G401.6 (cell line): ENCODE measurements at regions not wholly inside any gene's neighbourhood (a gene's known extent, or its start where the extent isn't known, plus 50 kb on each side); places are given as distances from the start of the nearest gene placed in this dataset.

Experiments used
- FAIRE-seq: peaks from 2 replicates; lab custom pipeline; 2012; peaks lifted over from hg19 to GRCh38; lab: Jason Lieb, UNC

DNA sequence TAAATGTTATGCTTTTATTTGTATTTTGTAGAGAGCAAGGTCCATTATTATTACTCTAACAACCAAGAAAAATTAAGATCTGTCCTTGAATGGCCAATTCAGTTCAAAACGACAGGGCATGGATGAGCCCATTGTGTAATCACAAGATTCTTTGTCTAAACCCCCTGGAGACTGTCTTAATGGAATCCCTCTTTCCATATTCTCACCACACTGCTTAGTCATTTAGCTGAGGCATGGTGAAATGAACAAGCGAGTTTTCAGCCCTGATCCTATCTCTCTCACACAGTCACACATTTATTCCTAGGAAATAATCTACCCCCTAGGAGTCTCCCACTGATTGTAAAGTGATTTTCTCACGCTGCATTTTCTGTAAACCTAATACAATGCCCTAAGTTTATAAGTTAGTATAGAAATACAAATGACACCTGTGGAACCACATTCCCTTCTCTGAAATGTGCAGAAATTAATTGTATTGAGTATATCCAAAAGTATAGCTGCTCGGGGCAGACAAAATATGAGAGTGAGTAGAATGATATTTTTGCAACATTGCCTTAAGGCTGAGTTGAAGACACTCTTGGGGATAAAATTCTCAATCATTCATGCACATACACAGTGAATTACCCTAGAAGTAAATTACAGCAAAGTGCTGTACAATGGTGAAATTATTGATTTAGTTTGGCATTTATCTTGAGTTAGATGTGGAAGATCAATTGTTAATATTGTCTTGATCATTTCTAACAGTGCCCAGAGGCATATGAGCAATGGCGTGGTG, 119.7 kb upstream of the PCDH7 start:
- no peak for FAIRE-seq

DNA sequence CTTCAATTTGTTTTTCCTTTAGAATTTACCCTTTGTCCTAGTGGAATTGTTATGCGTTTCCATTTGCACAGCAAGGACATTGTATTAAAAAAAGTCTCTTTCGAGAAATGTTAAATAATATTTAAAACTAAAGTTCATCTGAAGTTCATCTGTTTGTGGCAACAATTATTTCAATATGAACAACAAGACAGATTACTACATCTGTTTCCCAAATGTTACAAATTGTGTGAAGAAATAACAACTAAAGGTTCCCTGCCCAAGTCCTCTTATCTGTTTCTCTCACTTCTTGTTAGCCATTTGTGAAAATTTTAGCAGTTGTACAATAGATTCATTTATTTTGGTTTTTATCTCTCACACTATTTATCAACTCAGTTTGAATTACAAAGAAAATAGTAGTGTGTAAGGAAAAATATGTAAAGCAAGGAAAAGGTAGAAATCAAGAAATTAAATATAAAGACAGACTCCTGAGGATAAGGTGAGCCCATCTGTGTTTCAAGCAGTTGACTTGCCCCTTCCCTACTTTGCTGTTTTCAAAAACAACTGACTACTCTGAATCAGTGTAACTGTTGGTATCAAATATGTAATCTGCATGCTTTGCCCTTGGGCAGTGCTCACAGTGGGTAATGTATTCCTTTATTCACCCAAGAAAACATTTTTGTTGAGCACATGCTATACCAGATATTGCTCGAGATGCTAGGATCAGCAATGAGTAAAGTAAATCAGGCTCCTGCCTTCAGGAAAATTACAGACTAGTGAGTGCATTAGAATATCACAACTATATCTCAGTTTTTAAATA, 118.9 kb upstream of the PCDH7 start:
- FAIRE-seq: no peak

DNA sequence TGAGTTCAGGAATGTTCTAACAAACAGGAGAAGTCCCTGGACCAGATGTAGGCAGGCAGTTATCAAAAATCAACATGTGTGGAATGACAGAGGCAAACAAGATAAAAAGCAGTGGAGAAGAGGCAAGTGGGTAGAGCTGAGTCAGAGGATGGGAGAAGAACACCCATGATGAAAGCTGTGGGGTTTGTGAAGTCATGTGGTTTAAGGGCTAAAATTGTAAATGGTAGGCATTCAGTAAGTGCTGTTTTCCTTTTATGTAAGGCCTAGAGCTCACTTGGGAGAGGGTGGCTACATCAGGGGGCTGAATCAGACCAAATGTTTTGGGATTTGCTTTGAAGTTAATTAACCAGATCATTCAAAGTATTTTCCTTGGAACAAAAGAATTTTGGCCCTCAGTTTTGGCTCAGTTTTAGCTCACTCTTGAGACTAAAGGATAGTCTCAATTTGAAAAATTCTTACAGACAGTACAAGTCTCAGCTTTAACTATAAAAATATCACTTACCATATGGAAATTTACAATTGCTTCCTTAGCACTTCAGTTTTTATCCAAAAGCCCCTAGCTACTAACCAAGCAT, 114.5 kb upstream of the PCDH7 start:
- FAIRE-seq: no peak

DNA sequence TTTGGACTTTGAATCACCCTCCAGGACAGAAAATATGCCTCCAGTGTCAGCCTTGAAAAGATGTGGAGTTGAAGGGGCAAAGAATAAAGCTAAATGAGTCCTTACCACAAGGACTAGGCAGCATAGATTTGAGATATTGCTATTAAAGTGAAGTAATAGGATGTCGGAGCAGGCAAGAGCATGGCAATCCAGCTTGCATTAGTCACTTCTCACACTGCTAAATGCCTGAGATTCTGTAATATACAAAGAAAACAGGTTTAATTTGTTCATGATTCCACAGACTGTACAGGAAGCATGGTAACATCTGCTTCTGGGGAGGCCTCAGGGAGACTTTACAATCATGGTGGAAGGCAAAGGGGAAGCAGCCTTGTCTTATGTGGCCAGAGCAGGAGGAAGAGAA, 109.8 kb upstream of the PCDH7 start:
- FAIRE-seq: no peak

DNA sequence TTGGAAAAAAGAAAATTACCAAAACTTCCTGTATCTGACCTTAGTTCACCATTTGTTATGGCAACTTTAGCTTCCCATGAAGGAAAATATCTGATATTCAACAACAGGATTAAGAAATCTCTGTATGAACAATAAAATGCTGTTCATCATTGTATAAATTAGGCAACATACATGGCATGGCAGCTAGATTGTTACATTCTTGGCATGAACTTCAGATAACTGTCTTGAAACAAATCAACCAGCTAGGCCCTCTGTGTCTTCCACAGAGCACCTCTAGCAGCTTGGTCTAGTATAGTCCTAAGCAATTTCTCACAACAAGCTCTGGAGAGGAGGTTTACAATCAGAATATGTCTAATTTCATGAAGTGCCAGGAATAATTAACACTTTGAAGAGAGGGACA, 105.4 kb upstream of the PCDH7 start:
- no peak for FAIRE-seq

DNA sequence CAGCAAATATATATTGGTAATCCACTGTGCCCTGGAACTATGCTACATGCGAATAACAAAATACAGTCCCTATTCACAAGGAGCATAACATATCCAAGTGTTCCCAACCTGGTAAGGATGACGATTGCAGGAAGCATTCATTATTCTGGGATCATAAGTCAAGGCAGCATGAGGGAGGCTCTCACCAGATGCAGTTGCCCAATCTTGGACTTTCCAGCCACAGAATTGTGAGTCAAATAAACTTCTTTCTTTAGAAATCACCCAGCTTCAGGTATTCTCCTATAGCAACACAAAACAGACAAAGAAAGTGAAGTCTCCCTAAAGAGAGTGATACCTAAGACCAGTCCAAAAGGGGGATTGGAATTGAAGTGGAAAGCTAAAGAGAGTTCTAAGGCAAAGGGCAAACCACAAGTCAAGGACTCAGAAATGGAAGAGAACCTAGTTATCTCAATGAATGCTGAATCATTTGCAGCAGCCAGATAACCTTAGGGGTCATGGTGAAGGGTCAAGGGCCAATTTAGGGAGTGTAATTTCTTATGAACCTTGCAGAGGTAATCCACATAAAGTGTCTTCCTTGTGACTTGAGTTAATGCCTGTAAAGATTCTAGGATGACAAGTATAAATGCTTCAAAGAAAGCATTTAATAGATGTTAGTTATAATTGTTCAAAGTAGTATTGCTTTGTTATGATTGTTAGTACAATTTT, 103.1 kb upstream of the PCDH7 start:
- no peak for FAIRE-seq

DNA sequence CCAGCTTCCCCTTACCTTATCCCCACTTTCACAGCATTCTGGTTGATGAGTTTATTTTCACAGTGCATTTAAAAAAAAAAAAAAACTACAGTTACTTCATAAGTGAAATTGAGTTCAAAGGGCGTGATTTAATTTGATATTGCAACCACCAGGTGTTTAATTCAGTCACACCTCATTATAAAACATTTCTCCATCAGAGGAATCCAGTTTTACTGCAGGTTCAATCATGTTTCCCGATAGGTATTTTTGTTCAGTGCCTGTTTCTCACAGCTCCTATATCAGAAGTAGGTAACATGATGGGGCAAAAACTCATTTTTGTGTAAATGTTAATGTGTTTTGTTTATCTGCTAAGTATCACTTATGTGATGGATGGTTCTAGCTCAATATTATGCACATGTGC, 102.3 kb upstream of the PCDH7 start:
- no peak for FAIRE-seq

DNA sequence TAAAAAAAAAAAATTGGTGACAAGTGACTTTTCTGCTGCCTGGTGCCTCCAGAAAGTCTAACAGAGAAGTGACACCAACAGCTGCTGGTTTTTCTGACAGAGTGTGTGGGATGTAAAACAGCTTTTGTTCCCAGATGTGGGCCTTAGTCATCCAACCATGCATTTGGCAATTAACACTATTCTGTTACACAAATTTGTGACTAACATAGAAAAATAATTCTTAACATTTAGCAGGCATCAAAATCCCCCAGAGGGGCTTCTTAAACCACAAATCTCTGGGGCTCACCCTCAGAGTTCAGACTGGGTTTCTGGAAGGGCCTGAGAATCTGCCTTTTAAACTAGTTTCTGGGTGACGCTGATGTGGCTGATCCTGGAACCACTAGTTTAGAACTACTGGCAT, 100.5 kb upstream of the PCDH7 start:
- no peak for FAIRE-seq

DNA sequence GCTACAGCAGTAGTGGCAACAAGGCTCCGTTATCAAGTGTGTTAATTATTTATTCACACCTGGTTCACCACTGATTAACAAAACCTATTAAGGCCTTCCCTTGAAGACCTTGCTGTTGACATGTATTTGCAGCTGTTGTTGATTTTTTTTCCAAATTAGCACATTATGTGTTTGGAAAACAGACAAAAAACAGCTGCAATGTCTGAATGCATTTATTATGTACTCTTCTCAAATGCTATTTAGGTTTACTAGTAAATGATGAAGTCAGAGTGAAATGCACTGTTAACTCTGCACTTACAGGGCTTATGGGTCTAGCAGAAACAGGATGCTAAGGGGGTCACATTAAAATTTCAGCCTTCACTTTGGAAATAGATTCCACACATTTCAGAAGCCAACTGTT, 99.5 kb upstream of the PCDH7 start:
- no peak for FAIRE-seq

DNA sequence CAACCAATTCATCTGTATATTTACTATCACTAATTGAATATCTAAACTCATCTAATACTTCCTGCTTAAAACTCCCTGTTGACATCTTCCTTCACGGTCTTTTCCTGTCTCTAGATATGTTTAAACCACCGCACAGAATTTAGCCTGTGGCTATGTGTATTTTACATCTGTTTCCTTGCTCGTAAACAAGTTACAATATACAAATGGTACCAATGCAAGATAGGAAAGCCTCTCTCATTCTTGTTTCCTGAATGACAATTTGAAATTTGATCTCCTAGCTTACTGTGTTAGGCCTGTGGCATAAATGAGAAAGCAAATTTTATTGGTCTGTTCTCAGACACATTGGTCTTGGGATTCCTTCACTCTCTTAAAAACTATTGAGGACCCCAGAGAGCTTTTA, 89.7 kb upstream of the PCDH7 start:
- FAIRE-seq: no peak

DNA sequence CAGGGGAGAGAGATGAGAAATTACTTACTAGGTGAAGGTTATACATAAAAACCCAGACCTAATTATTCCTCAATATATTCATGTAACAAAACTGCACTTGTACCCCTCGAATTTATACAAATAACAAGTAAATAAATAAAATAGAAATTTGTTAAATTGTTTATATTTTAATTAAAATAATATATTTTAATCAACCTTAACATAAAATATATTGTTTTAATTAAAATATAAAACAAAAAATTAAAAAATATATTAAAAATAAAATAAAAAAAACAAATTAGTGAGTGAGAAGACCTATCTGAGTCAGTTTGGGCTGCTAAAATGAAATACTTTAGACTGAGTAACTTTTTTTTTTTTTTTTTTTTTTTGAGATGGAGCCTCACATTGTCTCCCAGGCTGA, 87.4 kb upstream of the PCDH7 start:
- peak; percentile 93 for FAIRE-seq

DNA sequence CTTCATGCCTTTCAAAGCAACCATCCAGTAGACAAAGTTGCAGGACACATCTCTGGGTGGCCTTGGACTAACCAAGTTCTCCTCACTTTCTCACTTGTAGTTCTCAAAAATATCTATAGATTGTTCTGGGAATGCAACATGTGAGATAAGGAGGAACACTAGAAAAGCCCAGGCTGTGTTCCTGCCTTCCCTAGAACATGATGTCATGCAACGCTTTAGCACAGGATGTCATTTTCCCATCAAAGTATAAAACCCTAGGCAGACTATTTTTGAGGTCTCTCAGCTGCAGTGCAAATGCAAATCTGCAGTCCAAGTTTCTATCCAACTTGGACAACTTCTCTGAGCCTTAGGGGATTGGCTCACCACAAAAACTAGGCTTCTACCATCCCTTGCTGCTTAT, 78.8 kb upstream of the PCDH7 start:
- no peak for FAIRE-seq

DNA sequence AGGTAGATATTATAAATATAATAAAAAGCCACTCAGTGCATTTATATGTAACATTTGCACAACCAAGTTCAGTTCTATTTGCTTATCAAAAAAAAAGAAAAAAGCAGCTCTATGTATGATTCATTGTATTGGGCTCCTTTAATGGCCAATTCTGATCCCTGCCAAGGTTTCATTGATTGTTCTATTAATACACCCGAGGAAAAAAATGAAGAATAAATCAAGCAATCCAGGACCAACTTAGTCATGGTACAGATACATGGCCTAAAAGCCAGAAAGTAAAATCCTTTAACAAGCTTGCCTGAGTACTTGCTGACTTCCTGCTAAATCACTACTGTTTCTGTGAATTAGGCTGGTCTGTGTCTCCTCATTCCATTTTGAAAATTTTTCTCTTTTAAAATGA, 77.6 kb upstream of the PCDH7 start:
- FAIRE-seq: no peak

DNA sequence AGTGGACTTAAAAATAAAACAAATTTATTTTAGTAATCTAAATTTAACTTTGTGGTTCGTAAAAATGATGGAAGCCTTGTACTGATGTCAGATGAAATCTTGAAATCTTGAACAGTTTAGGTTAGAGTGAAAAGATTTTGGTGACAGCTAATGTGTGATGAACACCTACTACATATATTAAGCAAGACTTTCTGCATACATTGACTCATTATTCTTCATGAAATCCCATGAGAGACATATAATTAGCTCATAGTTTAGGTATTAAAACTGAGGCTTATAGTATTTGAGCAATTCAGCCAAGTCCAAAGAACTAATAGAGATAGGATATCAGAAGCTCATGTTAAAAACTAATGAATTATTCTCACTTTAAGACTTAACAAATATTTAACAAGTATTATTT, 66.9 kb upstream of the PCDH7 start:
- no peak for FAIRE-seq

DNA sequence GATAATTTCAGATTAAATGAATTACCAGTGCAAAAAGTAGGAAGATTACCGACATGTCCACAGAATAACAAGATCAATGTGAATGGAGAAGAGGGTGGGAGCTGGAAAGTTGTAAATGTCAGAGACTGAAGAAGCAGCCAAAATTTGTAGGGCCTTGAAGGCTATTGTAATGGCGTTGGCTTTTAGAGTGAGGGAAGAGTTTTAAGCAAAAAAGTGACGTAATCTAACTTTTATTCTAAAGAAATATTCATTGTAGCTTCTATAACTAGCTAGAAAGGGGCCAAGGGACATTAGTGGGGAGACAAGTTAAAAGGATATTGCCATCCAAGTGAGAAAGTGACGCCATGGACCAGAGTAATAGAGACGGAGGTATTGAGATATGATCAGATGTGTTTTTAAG, 63.3 kb upstream of the PCDH7 start:
- no peak for FAIRE-seq

DNA sequence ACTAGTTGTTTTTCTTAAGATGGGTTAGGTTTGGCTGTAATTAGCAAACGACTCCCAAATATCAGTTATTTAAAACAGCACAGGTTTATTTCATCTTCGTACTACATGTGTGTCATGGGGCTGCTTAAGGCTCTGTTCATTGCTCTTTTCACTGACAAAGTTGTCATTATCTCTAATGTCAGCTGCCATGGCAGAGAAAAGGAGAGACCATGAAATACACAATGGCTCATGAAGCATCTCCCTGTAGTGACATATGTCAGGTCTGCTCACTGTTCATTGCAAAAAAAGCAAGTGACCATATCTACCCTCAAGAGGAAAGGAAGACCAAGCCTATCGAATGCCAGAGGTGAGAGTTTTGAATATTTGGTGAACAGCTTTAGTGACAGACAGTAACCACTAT, 52.2 kb upstream of the PCDH7 start:
- FAIRE-seq: no peak

DNA sequence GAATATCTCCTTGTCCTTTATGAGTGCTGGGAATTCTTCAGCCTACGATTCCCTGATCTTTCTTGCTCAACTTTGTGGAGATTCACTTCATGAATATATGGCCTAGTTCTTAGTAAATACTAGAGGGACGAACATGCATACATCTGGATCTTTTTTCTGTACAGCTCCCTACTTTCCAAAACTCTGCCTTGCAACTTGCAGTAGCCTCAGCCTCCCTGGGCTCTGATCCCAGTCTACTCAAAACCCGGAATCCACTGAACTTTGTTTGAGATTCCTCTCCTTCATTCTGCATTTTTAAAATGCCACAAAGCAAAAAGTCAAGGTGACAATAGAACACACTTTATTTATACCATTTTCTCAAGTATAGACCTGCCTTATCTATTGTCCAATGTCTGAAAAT, 50.0 kb upstream of the PCDH7 start:
- FAIRE-seq: no peak
